ENCODE measurements at regions not wholly inside any gene's neighbourhood (a gene's known extent, or its start where the extent isn't known, plus 50 kb on each side); places are given as distances from the start of the nearest gene placed in this dataset.

DNA sequence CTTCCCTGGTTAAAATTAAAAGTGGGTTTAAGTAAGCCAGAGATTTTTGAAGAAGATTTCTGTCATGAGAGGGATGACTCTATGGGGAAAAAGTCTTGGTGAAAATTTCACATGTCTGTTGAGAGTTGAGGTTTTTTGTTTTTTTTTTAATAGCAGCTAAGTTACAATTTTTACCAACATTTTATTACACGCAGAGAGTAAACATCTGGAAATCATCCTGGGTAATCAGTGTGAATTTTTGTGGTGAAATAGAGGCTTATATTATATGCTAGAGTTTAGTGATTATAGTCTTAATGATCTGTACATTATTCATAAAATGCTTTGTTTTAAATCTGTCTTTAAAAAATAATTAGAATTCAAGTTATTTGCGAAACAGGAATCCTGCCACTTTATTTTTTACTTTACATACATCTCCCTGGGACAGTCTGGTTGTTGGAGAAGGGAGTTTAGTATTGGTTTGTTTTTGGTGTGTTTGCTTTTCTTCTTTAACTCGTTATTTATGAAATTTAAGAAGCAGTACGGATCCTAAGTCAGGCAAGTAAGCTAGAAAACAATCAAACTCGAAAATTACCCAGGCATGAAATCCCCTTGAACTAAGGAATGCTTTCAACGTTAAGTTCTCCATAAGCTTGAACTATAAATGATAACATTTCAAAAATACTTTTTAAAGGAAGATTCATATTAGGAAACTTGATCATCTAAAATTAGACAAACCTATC lies 143.4 kb upstream of the TSC22D2 start:
- DNase-seq = no peak

DNA sequence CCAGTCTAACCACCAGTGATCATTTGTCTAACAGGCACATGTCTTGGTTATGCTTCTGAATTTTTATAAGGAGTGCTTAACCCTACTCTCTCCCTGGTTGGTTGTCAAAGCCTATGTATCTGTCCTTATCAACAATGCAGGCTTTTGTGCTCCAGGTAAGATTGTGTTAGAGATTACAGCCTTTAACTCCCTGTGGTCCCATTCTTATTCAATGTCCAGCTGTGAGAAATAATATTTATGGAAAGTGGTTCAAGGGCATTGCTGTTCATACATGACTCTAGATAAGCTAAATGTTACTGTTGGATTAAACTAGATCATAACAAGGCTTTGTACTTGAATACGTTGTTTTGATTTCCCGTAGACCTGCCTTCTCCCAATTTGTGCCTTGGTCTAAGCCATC lies 146.1 kb upstream of the TSC22D2 start:
- no peak for DNase-seq

DNA sequence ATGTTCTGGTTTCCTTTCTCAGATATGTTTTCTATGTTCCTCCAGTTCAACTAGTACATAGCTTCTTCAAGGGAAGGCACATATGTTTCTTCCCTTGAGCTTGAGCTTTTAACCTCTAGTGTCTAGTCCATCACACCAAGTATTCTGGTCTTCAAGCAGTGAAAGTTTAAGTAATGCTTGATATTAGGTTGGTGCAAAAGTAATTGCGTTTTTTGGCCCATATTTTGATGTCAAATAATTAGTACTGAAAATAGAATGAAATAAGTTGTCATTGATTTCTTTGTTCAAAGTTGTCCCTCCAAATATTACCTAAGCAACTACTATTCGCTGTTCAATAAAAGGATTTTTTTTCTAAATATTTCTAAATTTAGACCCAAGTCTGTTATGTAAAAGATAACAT lies 146.7 kb upstream of the TSC22D2 start:
- DNase-seq = no peak

DNA sequence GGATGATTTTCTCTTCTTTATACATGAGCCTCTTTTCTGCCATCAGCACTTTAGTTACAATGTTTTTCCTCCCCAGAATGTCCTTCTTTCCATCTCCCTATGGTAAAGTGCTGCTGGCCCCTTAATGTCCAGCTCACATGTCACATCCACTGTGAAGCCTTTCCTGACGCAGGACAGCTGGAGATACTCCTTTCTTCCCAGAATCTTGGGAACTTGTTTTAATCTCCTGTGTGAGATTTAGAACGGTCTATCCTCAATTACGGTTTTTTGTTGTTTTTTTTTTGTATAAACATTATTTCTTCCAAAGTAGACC lies 147.7 kb upstream of the TSC22D2 start:
- DNase-seq = no peak

DNA sequence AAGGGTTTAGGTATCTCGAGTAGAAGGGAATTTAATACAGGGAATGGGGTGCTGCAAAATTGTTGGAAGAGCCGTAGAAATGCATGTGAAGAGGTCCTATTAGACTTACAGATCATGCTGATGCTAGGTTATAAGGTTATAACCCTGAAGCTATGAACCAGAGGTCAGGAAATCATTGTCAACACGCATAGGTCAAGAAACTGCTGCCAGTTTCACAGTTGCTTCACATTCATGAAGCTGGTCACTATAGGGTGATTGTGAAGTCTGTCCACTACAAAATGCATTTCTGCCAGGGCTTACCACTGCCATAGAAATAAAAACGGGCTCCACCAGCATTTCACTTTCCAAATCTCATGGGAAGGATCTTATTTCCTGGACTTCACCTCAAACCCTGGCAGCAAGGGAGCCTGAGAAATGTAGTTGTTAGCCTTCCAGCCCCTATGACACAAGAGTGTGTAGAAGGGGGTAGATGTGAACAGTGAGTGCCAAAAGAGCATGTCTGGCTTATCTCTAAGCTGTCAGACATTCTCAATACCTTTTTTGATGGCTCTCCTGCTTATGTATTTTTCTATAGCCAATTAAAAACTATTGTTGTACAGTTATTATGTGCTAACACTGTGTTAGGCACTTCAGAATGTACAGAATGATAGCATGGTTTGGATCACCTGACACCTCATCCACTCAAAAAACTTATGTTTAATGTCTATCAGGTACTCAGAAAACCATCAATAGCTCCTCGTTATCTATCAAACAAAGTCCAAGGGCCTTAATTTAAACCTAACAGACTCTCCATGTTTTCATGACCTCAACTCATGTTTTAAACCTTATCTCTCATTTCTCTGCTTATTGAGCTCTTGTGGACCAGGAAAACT lies 148.3 kb upstream of the TSC22D2 start:
- DNase-seq = no peak

DNA sequence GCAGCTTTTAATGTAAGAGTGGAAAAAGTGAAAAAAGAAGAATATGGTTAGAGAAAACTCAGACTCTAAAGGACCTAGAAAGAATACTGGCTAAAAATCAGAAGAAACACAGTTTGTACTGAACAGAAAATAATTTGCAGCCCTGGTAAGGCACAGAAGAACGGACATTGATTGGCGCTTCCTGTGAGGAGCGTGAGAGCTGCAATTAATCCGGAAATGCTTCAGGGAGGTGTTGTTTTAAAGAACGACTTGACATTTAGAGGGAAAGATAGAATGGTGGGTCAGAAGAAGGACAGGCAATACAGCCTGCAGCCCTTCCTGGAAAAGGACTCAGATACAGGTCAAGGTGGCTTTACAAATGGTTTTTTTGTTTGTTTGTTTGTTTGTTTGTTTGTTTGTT lies 151.3 kb upstream of the TSC22D2 start:
- no peak for DNase-seq

DNA sequence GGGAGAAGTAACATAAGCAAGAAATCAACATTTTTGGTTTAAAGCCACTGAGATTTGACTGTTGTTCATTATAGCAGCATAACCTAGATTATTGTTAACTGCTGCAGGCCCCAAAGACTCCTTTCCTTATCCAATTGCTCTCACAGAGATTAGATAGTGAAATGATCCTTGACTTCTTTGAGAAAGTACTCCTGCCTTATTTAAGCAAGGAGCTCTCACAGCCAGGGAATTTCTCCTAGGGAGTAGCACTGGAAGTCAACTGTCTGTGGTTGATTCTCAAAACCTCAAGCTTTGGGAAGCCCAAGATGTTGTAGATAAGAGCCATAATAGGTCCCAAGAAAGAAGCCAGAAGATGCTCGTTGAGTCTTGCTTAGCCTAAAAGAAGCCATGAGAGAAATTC lies 151.8 kb upstream of the TSC22D2 start:
- DNase-seq = no peak

DNA sequence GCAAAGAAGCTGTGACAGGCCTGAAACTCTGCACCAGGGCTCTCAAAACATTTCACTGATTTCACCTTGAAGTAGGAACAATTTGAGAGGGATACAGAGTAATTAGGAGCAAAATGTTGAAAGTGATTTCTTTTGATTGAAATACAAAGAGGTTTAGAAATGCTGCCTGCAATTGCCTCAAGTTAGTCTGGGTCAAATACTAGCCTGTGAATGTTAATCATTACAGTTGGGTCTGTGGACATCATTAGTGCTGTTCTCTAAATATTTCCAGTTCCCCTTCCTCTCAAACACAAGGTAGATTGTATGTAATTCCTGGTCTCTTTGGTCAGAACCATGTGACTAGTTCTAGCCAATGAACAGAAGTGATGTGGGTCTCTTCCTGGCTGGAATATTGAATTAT lies 152.3 kb upstream of the TSC22D2 start:
- DNase-seq = no peak

DNA sequence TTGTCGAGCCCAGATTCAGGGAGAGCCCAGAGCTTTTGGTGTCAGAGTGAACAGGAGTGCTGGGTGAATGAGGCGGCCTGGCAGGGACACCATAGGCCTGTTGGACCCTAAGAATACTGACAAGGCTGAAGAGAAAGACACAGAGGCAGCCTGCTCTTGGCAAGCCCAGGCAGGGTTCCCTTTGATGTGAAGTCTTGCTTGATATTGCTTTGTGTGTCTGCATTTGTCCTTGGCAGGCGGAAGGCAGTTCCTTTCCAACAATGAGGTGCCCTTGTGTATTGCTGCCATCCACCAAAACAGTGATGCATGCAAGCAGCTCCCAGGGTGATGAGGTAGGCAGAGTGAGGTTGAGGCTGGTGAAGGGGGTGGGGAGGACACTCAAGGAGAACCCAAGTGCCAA lies 152.7 kb upstream of the TSC22D2 start:
- no peak for DNase-seq

DNA sequence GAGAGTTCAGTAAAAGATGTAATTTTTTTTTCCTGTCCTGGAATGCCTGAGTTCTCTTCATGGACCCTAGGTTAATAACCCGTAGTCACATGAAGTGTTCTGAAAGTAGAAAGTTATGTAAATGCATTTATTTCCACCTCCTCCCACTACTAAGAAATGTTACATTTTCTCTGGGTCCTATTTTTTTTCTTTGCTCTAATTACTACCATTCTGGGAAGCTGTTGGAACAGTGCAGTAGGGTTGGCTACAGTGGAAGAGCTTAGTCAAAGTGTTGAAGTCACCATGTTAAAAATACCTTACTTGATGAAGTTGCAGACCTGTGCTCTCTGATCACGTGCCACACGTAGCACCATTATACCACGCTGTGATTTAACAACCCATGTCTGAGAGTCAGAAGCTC lies 153.8 kb upstream of the TSC22D2 start:
- no peak for DNase-seq

DNA sequence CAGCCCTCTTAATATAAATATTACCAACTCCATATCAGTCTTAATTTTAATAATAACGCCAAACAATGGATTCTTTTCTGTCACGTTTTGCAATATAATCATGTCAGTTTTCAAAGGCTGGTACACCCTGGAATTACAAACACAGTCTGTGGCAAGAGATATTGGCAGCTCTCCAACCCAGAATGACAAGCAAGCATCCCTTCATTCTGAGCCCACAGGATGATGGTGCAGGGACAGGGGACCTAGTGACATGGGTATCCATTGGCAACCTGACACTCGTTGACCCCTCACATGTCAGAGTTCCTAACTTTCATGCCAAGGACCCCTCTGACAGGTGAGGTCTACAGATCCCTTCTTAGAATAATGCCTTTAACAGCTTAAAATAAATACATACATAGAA lies 154.5 kb upstream of the TSC22D2 start:
- no peak for DNase-seq

DNA sequence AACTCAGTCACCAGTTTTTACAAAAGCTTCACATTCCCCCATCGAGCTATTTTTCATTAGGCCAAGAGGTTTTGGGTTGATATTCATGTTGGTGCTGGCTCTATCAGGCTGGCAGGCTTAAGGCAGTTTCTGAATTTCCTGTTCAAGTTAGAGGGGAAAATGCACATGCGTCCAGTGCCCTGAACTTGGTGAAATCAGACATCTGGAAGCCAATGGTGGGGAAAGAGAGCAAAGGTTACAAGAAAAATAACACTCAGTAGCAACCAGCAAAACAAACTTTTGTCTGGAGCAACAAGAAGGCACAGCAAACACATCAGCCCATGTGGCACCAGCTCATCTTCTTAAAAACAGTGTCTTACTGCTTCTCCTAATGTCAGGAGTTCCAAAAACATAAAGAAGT lies 155.6 kb upstream of the TSC22D2 start:
- DNase-seq = no peak

DNA sequence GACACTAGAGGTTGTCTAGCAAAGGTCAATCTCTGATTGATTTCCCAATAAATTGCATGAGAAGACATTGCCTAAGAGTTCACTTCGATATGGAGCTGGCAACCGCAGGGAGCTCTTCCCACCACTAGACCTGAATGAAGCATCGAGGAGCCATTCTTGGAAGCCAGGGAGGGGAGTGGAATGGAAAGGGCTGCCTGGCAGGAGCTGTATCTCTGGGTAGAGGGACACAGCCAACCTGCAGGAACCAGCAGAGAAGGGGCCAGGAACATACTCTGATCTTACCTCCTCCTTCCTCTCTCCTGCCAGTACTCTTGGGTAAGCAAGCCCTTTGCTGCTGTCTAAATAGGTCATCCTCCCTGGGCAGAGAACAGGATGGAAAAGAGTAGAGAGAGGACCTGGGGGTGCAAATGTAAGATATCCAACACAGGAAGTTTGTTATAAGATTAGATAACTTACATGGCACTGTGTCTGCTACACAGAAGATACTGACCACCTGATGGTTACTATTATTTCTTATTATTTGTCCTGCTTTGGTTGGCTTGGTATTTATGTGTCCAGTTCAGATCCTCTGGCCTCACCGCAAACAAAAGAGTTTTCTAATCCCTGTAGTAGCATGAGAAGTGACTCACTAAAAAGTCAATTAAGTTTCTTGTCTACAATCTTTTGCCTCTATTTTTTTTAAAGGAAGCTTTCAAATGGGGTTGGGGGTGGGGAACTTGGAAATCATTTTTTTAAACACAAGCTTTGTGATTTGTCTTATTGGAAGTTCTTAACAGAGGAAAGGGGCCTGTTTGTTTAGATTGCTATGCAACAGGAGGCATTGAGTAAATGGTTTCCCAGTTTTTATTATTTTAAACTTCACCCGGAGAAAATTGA lies 156.7 kb upstream of the TSC22D2 start:
- no peak for DNase-seq

DNA sequence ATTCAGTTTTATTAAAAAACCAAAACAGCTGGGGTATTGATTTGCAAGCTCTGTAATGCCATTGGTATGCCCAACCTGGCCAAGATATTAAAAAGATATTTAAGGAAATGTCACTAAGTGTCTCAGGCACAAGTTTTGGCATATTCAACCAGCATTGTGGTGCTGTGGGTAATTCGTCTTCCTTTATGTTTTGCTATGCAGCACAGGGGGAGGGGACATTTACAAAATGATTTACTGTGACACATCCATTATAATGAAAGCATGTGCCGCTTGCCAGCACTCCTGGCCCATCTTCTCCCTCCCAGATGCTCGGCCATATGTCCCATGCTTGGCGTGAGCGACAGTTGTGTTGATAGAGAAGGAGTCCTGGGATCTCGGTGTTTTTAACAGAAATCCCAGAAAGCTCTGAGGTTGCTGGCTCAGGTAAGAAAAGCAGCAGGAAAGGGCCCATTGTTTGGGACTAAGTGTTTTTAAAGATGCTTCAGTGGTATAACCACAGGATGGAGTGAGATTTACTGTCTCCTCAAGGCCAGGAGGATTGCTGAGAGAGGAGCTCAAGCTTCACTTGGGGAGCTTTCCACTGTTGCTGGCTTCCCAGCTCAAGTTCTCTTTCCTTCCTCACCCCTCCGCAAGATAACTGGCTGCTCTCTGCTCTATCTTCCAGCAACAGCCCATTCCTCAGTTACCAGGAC lies 158.2 kb upstream of the TSC22D2 start:
- DNase-seq = no peak

DNA sequence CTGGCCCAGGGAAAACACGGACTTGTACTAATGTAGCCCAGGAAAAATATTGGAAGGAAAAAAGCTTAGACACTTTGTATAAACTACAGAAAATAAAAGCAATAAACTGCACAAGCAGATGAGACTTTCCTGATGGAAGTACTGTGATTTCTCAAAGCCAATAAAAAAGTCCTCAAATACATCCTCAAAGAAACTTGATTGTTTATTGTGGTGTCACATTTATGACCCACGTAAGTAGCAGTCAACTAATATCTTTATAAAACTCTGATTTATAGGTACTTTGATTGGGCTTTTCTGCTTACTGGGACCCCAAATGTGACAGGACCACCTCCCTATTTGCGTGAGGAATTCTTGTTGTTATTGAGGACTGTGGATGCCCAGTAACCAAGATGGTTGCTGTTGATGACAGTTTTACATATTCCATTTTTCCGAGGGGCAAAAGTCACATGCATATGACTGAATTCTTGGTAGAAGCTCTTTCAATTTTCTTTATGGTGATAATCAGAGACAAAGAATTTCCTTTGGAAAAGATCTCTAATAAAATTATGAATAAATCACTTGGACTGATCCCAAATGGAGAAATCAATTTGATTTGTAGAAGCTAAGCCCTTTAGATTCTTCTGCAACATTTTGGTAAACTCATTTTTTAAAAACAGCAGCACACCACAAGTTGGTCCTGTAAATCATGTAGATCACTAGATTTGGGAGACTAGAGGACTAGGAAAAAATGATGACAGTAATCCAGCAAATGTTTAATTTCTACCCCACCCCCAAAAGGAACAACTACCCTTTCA lies 159.0 kb upstream of the TSC22D2 start:
- DNase-seq = no peak

DNA sequence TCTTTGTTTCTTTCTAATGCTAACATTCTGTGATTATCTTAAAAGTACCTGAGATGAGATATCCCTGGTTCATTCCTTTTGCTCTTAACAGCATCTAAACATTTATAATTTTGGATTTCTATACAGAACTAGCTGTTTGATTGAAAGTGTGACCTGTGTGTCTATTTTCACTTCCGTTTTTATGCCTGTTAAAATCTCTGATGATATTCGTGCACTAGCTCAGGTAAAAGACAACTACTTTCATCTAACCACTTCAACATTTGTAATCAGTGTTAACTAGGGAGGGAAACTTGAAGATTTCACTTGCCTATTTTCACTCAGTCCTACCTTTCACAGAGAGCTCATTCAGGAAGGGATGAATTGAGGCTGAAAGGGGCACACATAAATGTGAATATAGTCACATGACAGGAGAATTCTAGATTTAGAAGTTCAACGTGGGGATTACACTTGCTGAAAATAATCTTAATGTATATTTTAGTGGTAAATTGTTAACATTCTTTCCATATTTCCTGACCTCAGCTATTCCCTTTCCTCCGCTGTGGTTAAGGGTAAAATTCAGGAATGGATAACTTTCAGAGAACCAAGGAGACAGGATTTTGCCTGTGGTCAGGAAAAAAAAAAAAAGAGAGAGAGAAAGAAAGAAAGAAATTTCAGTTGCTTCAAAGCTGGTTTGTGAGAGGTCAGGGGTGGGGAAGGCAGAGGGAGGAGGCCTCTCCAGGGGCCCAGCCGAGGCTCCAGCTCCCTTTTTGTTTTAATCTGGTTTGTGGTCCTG lies 159.8 kb upstream of the TSC22D2 start:
- DNase-seq = no peak

DNA sequence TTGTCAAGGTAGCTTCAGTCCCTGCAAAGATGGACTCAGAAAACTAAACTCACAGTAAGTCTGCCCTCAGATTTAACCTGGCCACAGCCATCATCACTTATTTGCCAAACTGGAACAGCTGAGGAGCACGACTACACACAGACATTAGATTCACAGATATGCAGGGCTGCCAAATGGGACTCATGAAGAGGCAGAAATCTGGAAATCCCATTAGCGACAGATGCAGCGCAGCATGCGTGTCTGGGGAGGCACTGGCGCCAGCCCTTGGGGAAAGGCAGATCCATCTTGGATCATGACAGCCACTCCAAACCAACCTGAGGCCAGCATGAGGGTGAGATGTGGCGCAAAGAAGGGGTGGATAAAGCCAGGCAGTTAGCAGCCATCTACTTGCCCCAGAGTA lies 160.7 kb upstream of the TSC22D2 start:
- DNase-seq = no peak

DNA sequence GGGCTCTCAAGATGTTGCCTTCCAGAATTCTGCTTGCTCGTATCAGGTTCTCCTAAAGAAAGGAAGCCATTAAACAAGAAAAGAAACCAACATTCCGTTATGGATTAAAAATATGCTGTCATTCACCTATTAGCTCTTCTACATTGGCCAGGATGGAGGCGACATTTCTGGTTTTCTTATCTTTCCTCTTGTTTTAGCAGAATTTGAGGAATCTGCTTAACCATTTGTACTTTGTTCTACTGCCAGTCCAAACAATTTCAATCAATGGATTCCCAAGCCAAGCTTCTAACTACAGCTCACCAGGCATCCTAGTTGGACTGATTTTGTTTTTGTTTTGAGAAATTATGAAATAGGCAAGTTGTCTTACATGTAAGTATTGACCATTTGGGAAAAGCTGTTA lies 164.6 kb upstream of the TSC22D2 start:
- no peak for DNase-seq

DNA sequence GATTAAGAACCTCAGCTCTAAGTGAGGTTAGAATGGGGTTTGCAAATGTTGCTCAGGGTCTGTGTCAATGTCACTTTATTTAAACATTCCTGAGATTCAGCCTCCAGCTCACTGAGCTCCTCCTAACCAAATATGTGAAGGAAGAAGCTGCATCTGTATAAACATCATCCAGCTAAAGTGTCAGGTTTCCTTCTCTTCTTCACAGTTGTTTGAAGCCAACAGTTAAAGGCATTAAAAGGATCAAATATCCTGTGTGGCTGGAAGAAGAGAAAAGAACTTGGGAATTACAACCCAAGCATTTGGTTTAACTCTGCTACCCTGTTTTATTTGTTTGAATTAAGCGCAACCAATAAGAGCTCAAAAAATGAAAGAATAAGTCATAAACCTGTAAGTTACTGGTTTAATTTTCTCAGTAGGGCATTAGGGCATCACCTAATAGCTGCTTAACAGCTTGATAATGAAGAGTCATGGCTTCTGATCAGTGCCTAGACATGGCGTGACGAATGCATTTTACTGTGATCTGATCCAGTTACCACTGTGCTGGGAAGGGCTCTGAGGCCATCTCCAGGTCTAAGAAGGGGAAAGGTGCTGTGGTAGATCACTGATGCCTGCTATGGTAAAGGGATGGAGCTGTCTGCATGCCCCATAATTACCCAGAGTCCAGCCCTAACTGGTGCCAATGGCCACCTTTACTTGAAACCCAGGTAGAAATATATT lies 165.7 kb upstream of the TSC22D2 start:
- no peak for DNase-seq

DNA sequence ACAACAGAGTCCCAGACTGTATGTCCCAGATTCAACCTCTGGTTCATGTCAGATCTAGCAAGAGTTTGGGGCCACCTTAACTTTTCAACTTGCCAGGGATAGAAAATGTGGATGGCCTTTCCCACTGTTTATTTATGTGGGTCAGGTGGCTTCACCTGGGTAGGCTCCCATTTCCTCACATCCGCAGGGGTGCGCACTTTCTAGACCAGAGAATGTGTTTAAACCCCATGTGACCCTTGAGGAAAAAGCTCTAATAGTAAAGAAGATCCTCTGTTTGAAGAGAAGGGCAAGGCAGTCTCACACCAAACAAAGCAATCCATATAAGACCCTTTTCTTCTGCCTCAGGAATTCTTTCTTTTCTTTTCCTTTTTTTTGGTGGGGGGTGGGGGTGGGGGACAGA lies 167.2 kb upstream of the TSC22D2 start:
- DNase-seq = no peak

DNA sequence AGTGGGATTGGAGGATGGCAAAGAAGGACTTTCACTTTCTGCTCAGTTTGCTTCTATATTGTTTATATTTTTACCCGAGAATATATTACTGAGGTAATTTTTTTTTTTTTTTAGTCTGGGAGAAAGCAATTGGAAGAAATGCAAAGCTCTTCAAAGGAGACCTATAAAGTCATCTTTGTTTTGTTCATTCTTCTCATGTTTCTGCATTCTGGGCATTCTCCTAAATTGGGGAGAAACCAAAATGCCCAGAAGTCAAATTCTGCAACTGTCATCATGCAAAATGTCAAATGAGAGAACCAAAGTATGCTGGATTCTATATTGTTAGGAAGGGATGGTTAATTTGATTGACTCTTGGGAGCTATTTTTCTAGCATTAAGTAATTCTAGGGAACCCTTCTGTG lies 168.3 kb upstream of the TSC22D2 start:
- no peak for DNase-seq

Data from NK-92 treated with Interleukin-12 subunit alpha and Interleukin-12 subunit beta, amount 100 ng/mL, for 24 hours (cell line).